OCI-LY3 (cell line): ENCODE measurements at regions not wholly inside any gene's neighbourhood (a gene's known extent, or its start where the extent isn't known, plus 50 kb on each side); places are given as distances from the start of the nearest gene placed in this dataset.

Experiments used
- CTCF ChIP-seq: fragments of 200-600, 300-600 bp; sonication (generic); IDR thresholded peaks from 2 replicates; pipeline ENCODE4 v1.5.1; 2014; ENCODE audit warnings: antibody characterized with exemption, low read length, low read depth
- EZH2phosphoT487 ChIP-seq: fragments of 200-600 bp; shearing (Covaris generic); IDR thresholded peaks from 2 replicates; pipeline ENCODE4 v1.6.1; 2018; ENCODE audit warnings: antibody characterized with exemption, mixed run types, low read depth

GRCh38 chr16:64158941-64159588 lies 962.8 kb downstream of the CDH11 start:
- no peak for TF ChIP-seq CTCF
- no peak for TF ChIP-seq EZH2phosphoT487
